ENCODE measurements at regions not wholly inside any gene's neighbourhood (a gene's known extent, or its start where the extent isn't known, plus 50 kb on each side); places are given as distances from the start of the nearest gene placed in this dataset.

DNA sequence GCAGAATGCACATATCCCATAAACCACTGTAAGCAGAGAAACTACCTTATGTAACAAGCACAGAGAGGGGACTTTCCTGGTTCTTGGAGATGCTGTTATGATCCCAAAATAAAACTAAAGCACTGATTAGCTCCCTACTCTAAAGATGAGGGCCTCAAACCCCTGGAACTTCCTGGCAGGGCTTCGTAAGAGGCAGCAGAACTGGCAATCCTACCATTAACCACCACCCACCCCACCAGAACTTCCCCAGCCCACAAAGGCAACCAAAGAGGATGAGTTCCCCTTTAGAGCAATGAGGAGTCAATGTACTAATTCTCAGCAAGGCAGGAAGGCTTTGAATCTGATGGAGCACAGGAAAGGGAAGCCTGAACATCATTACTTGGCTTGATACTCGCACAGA is 436.5 kb upstream of the FRG1 start:
- TF ChIP-seq, protein P1, sequence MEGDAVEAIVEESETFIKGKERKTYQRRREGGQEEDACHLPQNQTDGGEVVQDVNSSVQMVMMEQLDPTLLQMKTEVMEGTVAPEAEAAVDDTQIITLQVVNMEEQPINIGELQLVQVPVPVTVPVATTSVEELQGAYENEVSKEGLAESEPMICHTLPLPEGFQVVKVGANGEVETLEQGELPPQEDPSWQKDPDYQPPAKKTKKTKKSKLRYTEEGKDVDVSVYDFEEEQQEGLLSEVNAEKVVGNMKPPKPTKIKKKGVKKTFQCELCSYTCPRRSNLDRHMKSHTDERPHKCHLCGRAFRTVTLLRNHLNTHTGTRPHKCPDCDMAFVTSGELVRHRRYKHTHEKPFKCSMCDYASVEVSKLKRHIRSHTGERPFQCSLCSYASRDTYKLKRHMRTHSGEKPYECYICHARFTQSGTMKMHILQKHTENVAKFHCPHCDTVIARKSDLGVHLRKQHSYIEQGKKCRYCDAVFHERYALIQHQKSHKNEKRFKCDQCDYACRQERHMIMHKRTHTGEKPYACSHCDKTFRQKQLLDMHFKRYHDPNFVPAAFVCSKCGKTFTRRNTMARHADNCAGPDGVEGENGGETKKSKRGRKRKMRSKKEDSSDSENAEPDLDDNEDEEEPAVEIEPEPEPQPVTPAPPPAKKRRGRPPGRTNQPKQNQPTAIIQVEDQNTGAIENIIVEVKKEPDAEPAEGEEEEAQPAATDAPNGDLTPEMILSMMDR (IDR thresholded peaks at IDR 0.05) = no peak
- no peak for TF ChIP-seq POLR2A (IDR thresholded peaks at IDR 0.05)

Measured in gastroesophageal sphincter (tissue), 3 donors.